ENCODE measurements at regions not wholly inside any gene's neighbourhood (a gene's known extent, or its start where the extent isn't known, plus 50 kb on each side); places are given as distances from the start of the nearest gene placed in this dataset.

- FAIRE-seq, result no peak
- Histone ChIP-seq H3K4me2 (ENCODE audit: control insufficient read depth, insufficient read depth) (no peak overlapping the region), H3K4me3 (no peak overlapping the region), H3K79me2 (ENCODE audit: control insufficient read depth, insufficient read depth, low read length) (no peaks in the 10 kb centered on the region), H3K9me3 (replicated peaks; ENCODE audit: control insufficient read depth, insufficient read depth, low read length) (no peaks in the 10 kb centered on the region), H3K27me3 (replicated peaks in 1 of 2; ENCODE audit: control insufficient read depth in 2 of 2, insufficient read depth in 2 of 2, low read length in 1 of 2) (no peaks in the 10 kb centered on the region; a peak in 1 of 4 replicates), H3K4me1 (ENCODE audit: control insufficient read depth, insufficient read depth, low read length) (no peaks in the 10 kb centered on the region), H3K9ac (ENCODE audit: control insufficient read depth, insufficient read depth, low read length) (no peak overlapping the region), H3K36me3 (ENCODE audit: control insufficient read depth in 2 of 2, insufficient read depth in 2 of 2, low read length in 1 of 2) (no peaks in the 10 kb centered on the region), H3K27ac (ENCODE audit: control insufficient read depth, insufficient read depth) (no peak overlapping the region), H2AFZ (ENCODE audit: control insufficient read depth, low read depth, low read length) (no peak overlapping the region), H4K20me1 (ENCODE audit: control insufficient read depth, insufficient read depth) (no peaks in the 10 kb centered on the region)
- in situ Hi-C loops (cut with MboI) (no loop called here), intact Hi-C loops (cut with micrococcal nuclease; ENCODE audit: unreplicated experiment) (no loop called here)
- ChIA-PET POLR2A (no interaction called here), CTCF (no interaction called here), SMC1A (ENCODE audit: uncharacterized antibody, unreplicated experiment) (interaction anchor here (1.3 kb wide), 1 partner anchor 13 kb away, joined by 3 read pairs; no protein-coding TSS in a partner anchor), RAD21 (ENCODE audit: unreplicated experiment) (no interaction called here)
- ATAC-seq, result no peak
- WGBS (ENCODE audit: insufficient coverage, insufficient replicate concordance, low lambda C conversion rate, missing lambda C conversion rate), result 82% methylated on average over 5 of the region's 5 CpGs
- TF ChIP-seq LARP7 (IDR thresholded peaks at IDR 0.05), result no peak
- TF ChIP-seq EGR1 (IDR thresholded peaks at IDR 0.05; ENCODE audit: borderline replicate concordance in 1 of 2, low read depth in 2 of 2, low read length in 2 of 2), result no peak
- TF ChIP-seq KLF5 (IDR thresholded peaks at IDR 0.05; ENCODE audit: partially characterized antibody), result no peak
- TF ChIP-seq CREM (IDR thresholded peaks at IDR 0.05; ENCODE audit: low read depth), result no peak
- no TSS peak for BruUV-seq (replicated peaks)
- no peak for DNase-seq (ENCODE audit: low read depth, low spot score)
Measured at GRCh38 chr16:82541103-82541502, 85.7 kb upstream of the CDH13 start.

GRCh38 chr16:82535764-82536163, 91.0 kb upstream of the CDH13 start:
- Histone ChIP-seq H3K27ac (ENCODE audit: control insufficient read depth, insufficient read depth) (no peak overlapping the region), H3K27me3 (replicated peaks in 1 of 2; ENCODE audit: control insufficient read depth in 2 of 2, insufficient read depth in 2 of 2, low read length in 1 of 2) (no peaks in the 10 kb centered on the region), H3K9ac (ENCODE audit: control insufficient read depth, insufficient read depth, low read length) (no peak overlapping the region), H3K9me3 (replicated peaks; ENCODE audit: control insufficient read depth, insufficient read depth, low read length) (no peaks in the 10 kb centered on the region), H2AFZ (ENCODE audit: control insufficient read depth, low read depth, low read length) (no peak overlapping the region), H4K20me1 (ENCODE audit: control insufficient read depth, insufficient read depth) (no peaks in the 10 kb centered on the region), H3K4me1 (ENCODE audit: control insufficient read depth, insufficient read depth, low read length) (no peaks in the 10 kb centered on the region), H3K36me3 (ENCODE audit: control insufficient read depth in 2 of 2, insufficient read depth in 2 of 2, low read length in 1 of 2) (no peaks in the 10 kb centered on the region), H3K79me2 (ENCODE audit: control insufficient read depth, insufficient read depth, low read length) (no peaks in the 10 kb centered on the region), H3K4me3 (no peak overlapping the region), H3K4me2 (ENCODE audit: control insufficient read depth, insufficient read depth) (no peak overlapping the region)
- DNase-seq (ENCODE audit: low read depth, low spot score) (no peak), ATAC-seq (no peak), FAIRE-seq (no peak)
- BruUV-seq (replicated peaks), result no TSS peak
- ChIA-PET SMC1A (ENCODE audit: uncharacterized antibody, unreplicated experiment) (no interaction called here), CTCF (no interaction called here), POLR2A (no interaction called here), RAD21 (ENCODE audit: unreplicated experiment) (no interaction called here)
- intact Hi-C loops (cut with micrococcal nuclease; ENCODE audit: unreplicated experiment) (no loop called here), in situ Hi-C loops (cut with MboI) (no loop called here)
- WGBS (ENCODE audit: insufficient coverage, insufficient replicate concordance, low lambda C conversion rate, missing lambda C conversion rate), result 0% methylated on average over 2 of the region's 2 CpGs
- TF ChIP-seq POLR2A (IDR thresholded peaks at IDR 0.05; ENCODE audit: low read depth, low read length), result no peak
- TF ChIP-seq HDAC6 (IDR thresholded peaks at IDR 0.05; ENCODE audit: unreplicated experiment), result no peak
- no peak for TF ChIP-seq PKNOX1 (IDR thresholded peaks at IDR 0.05)
- TF ChIP-seq POLR2AphosphoS5 (IDR thresholded peaks at IDR 0.05; ENCODE audit: low read length), result no peak
- TF ChIP-seq RELA (IDR thresholded peaks at IDR 0.05; ENCODE audit: borderline replicate concordance, partially characterized antibody), result no peak
- no peak for TF ChIP-seq USF2 (IDR thresholded peaks at IDR 0.05; ENCODE audit: borderline replicate concordance, low read depth, low read length)
- no peak for TF ChIP-seq BHLHE40 (IDR thresholded peaks at IDR 0.05; ENCODE audit: borderline replicate concordance in 1 of 2, low read depth in 2 of 2, low read length in 1 of 2)
- TF ChIP-seq NFIC (IDR thresholded peaks at IDR 0.05; ENCODE audit: low read depth, low read length), result no peak
- no peak for TF ChIP-seq RUNX3 (IDR thresholded peaks at IDR 0.05; ENCODE audit: low read length)
- no peak for TF ChIP-seq RB1 (IDR thresholded peaks at IDR 0.05; ENCODE audit: borderline replicate concordance)
- no peak for TF ChIP-seq EGR1 (IDR thresholded peaks at IDR 0.05; ENCODE audit: borderline replicate concordance in 1 of 2, low read depth in 2 of 2, low read length in 2 of 2)
- TF ChIP-seq CREB1 (IDR thresholded peaks at IDR 0.05; ENCODE audit: low read depth), result no peak
- TF ChIP-seq CBX5 (IDR thresholded peaks at IDR 0.05; ENCODE audit: low read depth), result no peak
- TF ChIP-seq ZBED1 (IDR thresholded peaks at IDR 0.05; ENCODE audit: borderline replicate concordance), result no peak
- no peak for TF ChIP-seq IRF5 (IDR thresholded peaks at IDR 0.05; ENCODE audit: borderline replicate concordance)

Data from GM12878 (cell line).